Progenitor cell of endocrine pancreas (in vitro differentiated cells): ENCODE measurements at regions not wholly inside any gene's neighbourhood (a gene's known extent, or its start where the extent isn't known, plus 50 kb on each side); places are given as distances from the start of the nearest gene placed in this dataset.

Experiments used
- DNase-seq: peaks from one replicate; pipeline ENCODE4 v3.0.0; 2021; ENCODE audit warnings: low spot score; ENCODE audit not compliant: unreplicated experiment
- H3K27ac Mint-ChIP-seq: 2 replicates; pipeline ENCODE4 v1.8.0; 2021; ENCODE audit warnings: mild to moderate bottlenecking, moderate library complexity, mixed read lengths
- H3K27me3 Mint-ChIP-seq: 2 replicates; pipeline ENCODE4 v1.8.0; 2021; ENCODE audit warnings: mixed read lengths
- H3K36me3 Mint-ChIP-seq: 2 replicates; pipeline ENCODE4 v1.8.0; 2022; ENCODE audit warnings: mixed read lengths; ENCODE audit not compliant: insufficient read depth
- H3K4me1 Mint-ChIP-seq: 2 replicates; pipeline ENCODE4 v1.8.0; 2021; ENCODE audit warnings: low read depth, mixed read lengths
- H3K4me3 Mint-ChIP-seq: 2 replicates; pipeline ENCODE4 v1.8.0; 2021; ENCODE audit warnings: low read depth, mild to moderate bottlenecking, moderate library complexity, mixed read lengths
- H3K9me3 Mint-ChIP-seq: 2 replicates; pipeline ENCODE4 v1.8.0; 2021; ENCODE audit warnings: low read depth, mixed read lengths
- CTCF ChIP-seq: fragments of 200-600 bp; sonication (generic); IDR thresholded peaks from one replicate; pipeline ENCODE4 v1.5.0; 2021; ENCODE audit warnings: antibody characterized with exemption, mild to moderate bottlenecking; ENCODE audit not compliant: unreplicated experiment

- Mint-ChIP-seq H3K4me3 (no peak overlapping the region), H3K27me3 (no peaks in the 10 kb centered on the region), H3K27ac (no peak overlapping the region), H3K9me3 (no peaks in the 10 kb centered on the region), H3K4me1 (no peaks in the 10 kb centered on the region), H3K36me3 (no peaks in the 10 kb centered on the region)
- no peak for DNase-seq
- no peak for TF ChIP-seq CTCF
Observed at GRCh38 chr1:224791362-224791941, 138.0 kb upstream of the DNAH14 start.

GRCh38 chr1:224795591-224795990 is 133.9 kb upstream of the DNAH14 start:
- no peaks in the 10 kb centered on the region for H3K4me1 Mint-ChIP-seq
- no peaks in the 10 kb centered on the region for H3K9me3 Mint-ChIP-seq
- H3K4me3 Mint-ChIP-seq, result no peak overlapping the region
- no peak overlapping the region for H3K27ac Mint-ChIP-seq
- DNase-seq, result no peak
- H3K36me3 Mint-ChIP-seq, result no peaks in the 10 kb centered on the region
- no peaks in the 10 kb centered on the region for H3K27me3 Mint-ChIP-seq
- no peak for TF ChIP-seq CTCF

- Mint-ChIP-seq H3K9me3 (no peaks in the 10 kb centered on the region), H3K36me3 (no peaks in the 10 kb centered on the region), H3K27me3 (no peaks in the 10 kb centered on the region), H3K4me3 (no peak overlapping the region), H3K27ac (no peak overlapping the region), H3K4me1 (no peaks in the 10 kb centered on the region)
- no peak for DNase-seq
- no peak for TF ChIP-seq CTCF
Observed at GRCh38 chr1:224799083-224799482, 130.4 kb upstream of the DNAH14 start.

- TF ChIP-seq CTCF, result no peak
- DNase-seq, result no peak
- no peaks in the 10 kb centered on the region for H3K4me1 Mint-ChIP-seq
- H3K27ac Mint-ChIP-seq, result no peak overlapping the region
- no peaks in the 10 kb centered on the region for H3K36me3 Mint-ChIP-seq
- no peaks in the 10 kb centered on the region for H3K9me3 Mint-ChIP-seq
- H3K4me3 Mint-ChIP-seq, result no peak overlapping the region
- H3K27me3 Mint-ChIP-seq, result no peaks in the 10 kb centered on the region
Observed at GRCh38 chr1:224800486-224801119, 128.9 kb upstream of the DNAH14 start.

GRCh38 chr1:224801844-224802490 is 127.5 kb upstream of the DNAH14 start:
- DNase-seq, result no peak
- no peaks in the 10 kb centered on the region for H3K27me3 Mint-ChIP-seq
- no peaks in the 10 kb centered on the region for H3K36me3 Mint-ChIP-seq
- TF ChIP-seq CTCF, result no peak
- H3K4me3 Mint-ChIP-seq, result no peak overlapping the region
- H3K9me3 Mint-ChIP-seq, result no peaks in the 10 kb centered on the region
- no peaks in the 10 kb centered on the region for H3K4me1 Mint-ChIP-seq
- no peak overlapping the region for H3K27ac Mint-ChIP-seq
